H1 (cell line): ENCODE measurements at regions not wholly inside any gene's neighbourhood (a gene's known extent, or its start where the extent isn't known, plus 50 kb on each side); places are given as distances from the start of the nearest gene placed in this dataset.

Experiments used
- ATF2 ChIP-seq: IDR thresholded peaks from 2 replicates; pipeline ENCODE4 v1.6.1; 2012; ENCODE audit warnings: low read length, inconsistent platforms
- ATF3 ChIP-seq: IDR thresholded peaks from 2 replicates; pipeline ENCODE4 v1.6.1; 2011; ENCODE audit warnings: low read depth, mild to moderate bottlenecking, low read length; ENCODE audit not compliant: insufficient read depth
- CBX5 ChIP-seq: fragments of 300-800, 300-1000 bp; sonication (generic); IDR thresholded peaks from 2 replicates; pipeline ENCODE4 v1.7.1; 2016; ENCODE audit warnings: antibody characterized with exemption, low read length, low read depth
- CTCF ChIP-seq, 3 experiments: IDR thresholded peaks; 1 replicate in 2 of 3; 2 replicates in 1 of 3; pipeline versions ENCODE4 v1.5.1 to v1.6.1; 2011; ENCODE audit warnings: low read length in 3 of 3, mild to moderate bottlenecking in 3 of 3, inconsistent platforms in 2 of 3, low read depth in 1 of 3, moderate library complexity in 1 of 3; ENCODE audit not compliant: insufficient read depth in 1 of 3; ENCODE audit errors: control extremely low read depth in 1 of 3
- E2F6 ChIP-seq: IDR thresholded peaks from 2 replicates; pipeline ENCODE4 v1.6.1; 2012; ENCODE audit warnings: inconsistent platforms
- EZH2 ChIP-seq: fragments of 200-600 bp; sonication (generic); IDR thresholded peaks from 2 replicates; pipeline ENCODE4 v1.7.1; 2012; ENCODE audit warnings: low read depth, mild to moderate bottlenecking, moderate library complexity, low read length, inconsistent platforms; ENCODE audit not compliant: severe bottlenecking
- POLR2A ChIP-seq, 2 experiments: IDR thresholded peaks; 1 replicate in 1 of 2; 2 replicates in 1 of 2; pipeline ENCODE4 v1.6.1; 2011; ENCODE audit warnings: low read depth in 2 of 2, low read length in 2 of 2, mild to moderate bottlenecking in 2 of 2; ENCODE audit errors: control extremely low read depth in 1 of 2
- SIRT6 ChIP-seq: IDR thresholded peaks from one replicate; pipeline ENCODE4 v1.7.1; 2012; ENCODE audit warnings: low read length, inconsistent platforms
- TAF1 ChIP-seq: IDR thresholded peaks from 2 replicates; pipeline ENCODE4 v1.6.1; 2011; ENCODE audit warnings: mild to moderate bottlenecking, low read depth, low read length
- TBP ChIP-seq: IDR thresholded peaks from 2 replicates; pipeline ENCODE4 v1.6.1; 2011; ENCODE audit warnings: low read depth, low read length, improper control_type of control experiment
- TEAD4 ChIP-seq: IDR thresholded peaks from 2 replicates; pipeline ENCODE4 v1.6.1; 2012; ENCODE audit warnings: low read depth, low read length, inconsistent platforms, mixed read lengths

GRCh38 chr2:212929971-212930370, 221.4 kb downstream of the IKZF2 start:
- no peak for TF ChIP-seq TBP
- TF ChIP-seq EZH2 = no peak
- no peak for TF ChIP-seq CTCF (IDR thresholded peaks at IDR 0.05; ENCODE audit: control extremely low read depth in 1 of 3, insufficient read depth in 1 of 3, low read depth in 1 of 3, low read length in 3 of 3)
- TF ChIP-seq SIRT6 = no peak
- TF ChIP-seq POLR2A (IDR thresholded peaks at IDR 0.05; ENCODE audit: control extremely low read depth in 1 of 2, low read depth in 2 of 2, low read length in 2 of 2) = no peak
- TF ChIP-seq ATF3 = no peak
- no peak for TF ChIP-seq E2F6
- no peak for TF ChIP-seq TAF1
- no peak for TF ChIP-seq CBX5
- TF ChIP-seq ATF2 = no peak
- TF ChIP-seq TEAD4 = no peak
